Activated CD4-positive, alpha-beta T cell treated with anti-CD3 and anti-CD28 coated beads, Interleukin-2, Interleukin-6, amounts not matched to agents 100 ng/mL and 50 ng/mL, durations not matched to agents 16 hours and 8 hours (primary cell): ENCODE measurements at regions not wholly inside any gene's neighbourhood (a gene's known extent, or its start where the extent isn't known, plus 50 kb on each side); places are given as distances from the start of the nearest gene placed in this dataset.
A peak's percentile ranks its signal among the peaks of the same experiment; 100 is the strongest.

ENCODE experiments used
- DNase-seq: peaks from one replicate; pipeline ENCODE4 v3.0.0-alpha.2; 2020

DNA sequence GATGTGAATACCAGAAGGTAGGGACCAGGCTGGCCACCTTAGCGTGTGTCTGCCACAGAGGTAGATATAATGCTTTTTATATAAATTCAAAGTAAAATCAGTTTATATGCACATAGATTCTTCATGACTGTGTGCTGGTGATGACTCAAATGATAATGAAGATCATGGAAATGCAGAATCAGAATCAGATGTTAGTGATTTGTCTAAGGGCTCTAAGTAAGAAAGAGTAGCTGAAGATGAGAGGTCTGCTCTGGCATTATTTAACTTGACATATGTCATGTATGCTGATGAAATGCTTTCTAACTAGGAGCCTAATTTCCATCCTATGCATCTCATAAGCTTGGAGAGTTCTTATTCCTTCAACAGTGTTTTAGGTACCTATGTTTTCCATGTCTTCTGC lies 50.3 kb upstream of the DPH6 start:
- no peak for DNase-seq

GRCh38 chr15:35602836-35603235 lies 56.9 kb upstream of the DPH6 start:
- no peak for DNase-seq

DNA sequence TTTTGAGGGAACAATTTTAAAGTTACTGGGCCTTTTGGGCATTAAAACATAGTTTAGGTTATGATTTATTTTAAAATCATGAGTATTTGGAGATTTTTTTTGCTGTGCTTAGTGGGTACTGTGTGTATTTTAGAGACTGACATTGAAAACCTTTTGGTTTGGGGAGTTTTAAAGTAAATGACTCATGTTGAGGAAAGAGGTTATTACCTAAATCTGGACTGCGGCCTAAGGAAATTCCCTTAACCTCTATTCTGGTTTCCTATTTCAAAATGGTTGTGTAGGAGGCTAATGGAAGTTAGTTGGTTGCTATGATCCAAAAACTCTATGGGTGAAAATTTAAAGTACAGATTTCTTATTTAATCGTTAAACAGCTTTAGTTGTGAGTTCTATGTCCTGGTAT lies 57.3 kb upstream of the DPH6 start:
- peak; percentile 12 for DNase-seq

DNA sequence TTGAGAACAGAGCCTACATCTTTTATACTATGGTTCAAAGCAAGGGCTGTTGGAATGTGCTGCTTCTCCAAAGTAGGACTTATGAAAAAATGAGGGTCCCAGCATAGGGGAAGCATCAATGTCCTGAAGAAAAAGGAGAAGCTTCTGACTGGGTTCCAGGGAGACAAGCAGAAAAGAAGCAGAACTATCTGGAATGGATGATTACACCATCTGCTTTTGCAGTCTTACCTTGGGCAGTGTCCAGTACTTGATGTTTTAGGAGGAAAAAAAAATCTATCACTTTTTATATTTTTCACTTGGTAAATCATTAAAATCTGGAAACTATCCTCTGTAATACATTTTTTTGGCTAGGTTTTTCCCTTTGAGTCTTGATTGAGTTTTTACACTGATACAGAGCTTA lies 57.9 kb upstream of the DPH6 start:
- no peak for DNase-seq

GRCh38 chr15:35605764-35606449 lies 59.9 kb upstream of the DPH6 start:
- no peak for DNase-seq

DNA sequence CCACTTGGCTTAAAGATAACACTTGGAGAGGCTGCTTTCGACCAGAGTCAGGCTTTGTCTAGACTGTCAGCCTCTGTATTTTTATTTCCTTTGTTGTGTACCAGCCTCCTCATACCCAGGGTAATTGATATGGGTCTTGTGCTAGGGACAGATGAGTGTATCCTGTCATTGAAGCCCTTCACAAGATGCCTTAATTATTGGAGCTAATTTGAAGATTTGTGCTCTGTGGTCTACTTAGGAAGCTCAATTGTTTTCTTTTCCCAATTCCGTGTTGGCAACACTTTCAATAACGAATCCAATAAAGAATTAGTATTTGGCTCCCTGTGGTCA lies 60.5 kb upstream of the DPH6 start:
- no peak for DNase-seq

- no peak for DNase-seq
These were observed 70.7 kb upstream of the DPH6 start for GRCh38 chr15:35616498-35617271.

DNA sequence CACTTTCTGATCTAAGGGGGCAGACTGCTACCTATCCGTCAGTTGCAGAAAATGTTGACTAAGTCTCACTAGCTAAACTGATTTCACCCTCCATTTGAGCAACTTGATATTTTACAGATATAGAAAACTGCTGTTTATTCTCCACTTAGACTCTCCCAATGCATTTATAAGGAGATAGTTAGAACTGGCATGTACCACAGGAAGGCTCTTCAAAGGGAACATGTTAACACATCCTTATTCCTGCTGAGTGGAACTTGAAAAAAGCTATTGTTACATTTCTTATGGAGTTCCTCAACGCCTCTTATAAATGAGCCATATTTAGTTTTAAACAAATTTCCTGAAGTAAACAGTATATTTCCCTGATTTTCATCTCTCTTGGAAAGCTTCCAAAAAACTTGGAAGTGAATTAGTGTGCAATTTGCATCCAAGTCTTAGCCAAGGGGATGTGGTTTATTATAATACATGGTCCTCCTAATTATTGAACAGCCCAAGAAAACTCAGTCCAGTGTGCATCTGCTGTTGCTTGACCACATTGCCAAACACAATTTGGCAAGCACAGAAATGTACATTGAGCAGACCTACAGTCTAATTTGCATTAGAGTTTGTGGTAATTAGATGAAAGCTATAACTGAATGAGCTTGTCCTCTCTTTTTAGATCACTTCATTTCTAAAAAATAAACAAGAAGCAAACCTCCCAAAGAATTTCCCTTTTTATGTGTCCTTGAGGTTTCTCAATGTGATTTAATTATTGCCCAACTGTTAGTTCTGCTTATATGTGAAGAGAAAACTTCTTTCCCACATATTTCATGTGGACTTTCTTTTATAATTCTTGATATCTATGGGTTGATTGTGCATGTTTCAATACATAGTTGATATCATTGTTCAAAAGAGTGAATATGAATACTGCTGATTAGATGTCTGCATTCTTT lies 72.6 kb upstream of the DPH6 start:
- DNase-seq: no peak

- DNase-seq: no peak
These were observed 76.8 kb upstream of the DPH6 start for GRCh38 chr15:35622641-35623340.

GRCh38 chr15:35624881-35625280 lies 78.9 kb upstream of the DPH6 start:
- no peak for DNase-seq

GRCh38 chr15:35626571-35627318 lies 80.8 kb upstream of the DPH6 start:
- DNase-seq: no peak

DNA sequence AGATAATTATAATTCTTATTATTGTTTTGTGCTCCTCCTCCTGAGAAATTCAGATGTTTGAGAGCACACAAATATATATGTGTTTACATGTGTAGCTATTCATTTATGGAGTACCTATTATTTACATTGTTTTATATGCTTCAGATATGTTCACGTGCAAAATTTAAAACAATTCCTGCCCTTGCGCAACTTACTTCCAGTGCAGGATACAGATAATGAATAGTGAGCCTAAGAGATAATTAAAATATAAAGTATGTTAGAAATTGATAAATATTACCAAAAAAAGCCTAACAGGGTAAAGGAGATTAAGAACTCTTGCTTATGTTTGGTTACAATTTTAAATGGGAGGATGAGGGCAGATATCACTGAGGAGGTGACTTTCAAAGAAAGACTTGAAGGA lies 81.7 kb upstream of the DPH6 start:
- no peak for DNase-seq

- DNase-seq: no peak
These were observed 83.8 kb upstream of the DPH6 start for GRCh38 chr15:35629766-35630165.

GRCh38 chr15:35630532-35630931 lies 84.6 kb upstream of the DPH6 start:
- no peak for DNase-seq

- DNase-seq: no peak
These were observed 85.0 kb upstream of the DPH6 start for GRCh38 chr15:35630985-35631384.

- no peak for DNase-seq
These were observed 87.7 kb upstream of the DPH6 start for GRCh38 chr15:35633677-35634076.

- DNase-seq: no peak
These were observed 100.8 kb upstream of the DPH6 start for GRCh38 chr15:35646790-35647189.

GRCh38 chr15:35647303-35647702 lies 101.3 kb upstream of the DPH6 start:
- DNase-seq: no peak

DNA sequence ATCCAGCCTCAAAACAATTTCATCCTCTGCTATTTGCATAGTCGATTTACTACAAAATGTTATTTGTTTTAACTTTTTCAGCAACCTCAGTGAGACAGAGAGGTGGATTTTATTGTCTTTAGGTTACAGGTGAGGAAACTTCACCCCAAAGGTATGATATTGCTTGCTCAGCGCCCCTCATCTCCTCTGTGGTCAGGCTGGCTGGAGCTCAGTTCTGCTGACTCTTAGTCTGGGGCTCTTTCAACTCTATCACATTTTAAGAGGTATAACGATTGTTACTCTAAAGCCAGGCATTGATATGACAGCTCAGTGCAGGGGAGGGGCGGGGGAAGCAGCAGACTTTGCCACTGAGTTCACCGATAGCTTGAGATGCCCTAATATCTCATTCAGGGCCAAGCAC lies 103.0 kb upstream of the DPH6 start:
- no peak for DNase-seq

DNA sequence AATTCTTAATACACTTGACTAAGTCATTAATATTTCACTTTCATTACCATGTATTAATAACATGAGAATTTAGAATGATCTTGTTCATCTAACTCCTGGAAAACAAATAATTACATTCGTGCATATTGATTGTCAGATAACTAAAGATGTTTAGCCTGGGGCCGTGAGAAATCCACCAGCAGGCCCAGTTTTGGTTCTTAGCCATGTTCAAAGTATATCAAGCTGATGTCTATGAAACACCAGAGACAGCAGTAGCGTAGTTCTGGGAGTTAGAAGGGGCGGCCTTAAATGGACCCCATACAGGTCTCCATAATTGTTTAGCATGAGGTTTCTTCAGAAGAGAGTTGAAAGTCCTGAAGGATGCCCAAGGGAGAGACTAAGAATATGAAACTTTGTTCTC lies 103.6 kb upstream of the DPH6 start:
- DNase-seq: no peak

- no peak for DNase-seq
These were observed 108.4 kb upstream of the DPH6 start for GRCh38 chr15:35654332-35654731.

DNA sequence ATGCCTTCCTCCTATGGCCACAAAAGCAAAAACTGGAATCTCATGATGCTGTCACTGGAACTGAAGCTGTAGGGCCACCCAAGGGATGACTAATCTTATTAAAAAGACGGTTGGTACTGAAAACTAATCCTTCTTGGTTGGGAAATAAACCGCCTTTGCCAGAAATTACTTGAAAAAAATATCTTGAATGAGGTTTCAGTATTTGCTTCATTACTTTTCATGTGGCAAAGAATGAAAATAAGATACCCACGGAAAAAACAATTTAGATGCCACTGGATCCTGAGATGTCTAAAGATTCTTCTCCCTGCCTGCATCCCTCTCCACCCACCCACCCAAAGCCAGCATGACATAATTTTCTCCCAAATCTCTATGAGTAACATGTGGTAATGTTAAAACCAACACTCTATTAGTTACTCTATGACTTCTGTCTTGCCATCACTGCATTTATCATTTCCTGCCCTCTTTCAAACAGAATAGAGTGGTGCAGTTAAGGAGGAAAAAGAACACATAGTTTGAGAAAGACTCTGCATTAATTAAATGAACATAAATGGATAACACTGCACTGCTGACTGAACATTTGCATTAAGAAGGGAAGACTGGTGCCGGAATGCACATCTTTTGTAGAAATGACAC lies 111.8 kb upstream of the DPH6 start:
- peak; percentile 82 for DNase-seq
